ENCODE measurements at regions not wholly inside any gene's neighbourhood (a gene's known extent, or its start where the extent isn't known, plus 50 kb on each side); places are given as distances from the start of the nearest gene placed in this dataset.

- no peaks in the 10 kb centered on the region for H3K9me3 Mint-ChIP-seq
- no peak for DNase-seq
- no peak overlapping the region for H3K4me3 ChIP-seq (ENCODE audit: low read length)
- peaks cover 5 to 8% of the 10 kb centered on the region in 2 donors for H3K27me3 Mint-ChIP-seq
- H3K27ac ChIP-seq (ENCODE audit: low read depth, low read length) = no peak overlapping the region
- H3K27ac Mint-ChIP-seq = no peak overlapping the region
- no peaks in the 10 kb centered on the region for H3K9me3 ChIP-seq (ENCODE audit: low read length)
- H3K36me3 ChIP-seq (ENCODE audit: insufficient read depth, low read length) = no peaks in the 10 kb centered on the region
- H3K36me3 Mint-ChIP-seq = peaks cover 0 to 2% (median 0%) of the 10 kb centered on the region in 3 donors
- no peaks in the 10 kb centered on the region for H3K4me1 ChIP-seq (ENCODE audit: insufficient read depth, low read length)
- no peaks in the 10 kb centered on the region for H3K4me1 Mint-ChIP-seq
- ChIA-PET POLR2A (no interaction called here), CTCF (no interaction called here)
- no peak overlapping the region for H3K4me3 Mint-ChIP-seq
- H3K27me3 ChIP-seq (ENCODE audit: insufficient read depth, low read length, poor library complexity, severe bottlenecking) = no peaks in the 10 kb centered on the region
Observed at GRCh38 chr9:87286506-87286905, 211.2 kb upstream of the DAPK1 start.

- no peaks in the 10 kb centered on the region for H3K36me3 ChIP-seq (ENCODE audit: insufficient read depth, low read length)
- H3K4me1 ChIP-seq (ENCODE audit: insufficient read depth, low read length) = no peaks in the 10 kb centered on the region
- H3K27ac ChIP-seq (ENCODE audit: low read depth, low read length) = no peak overlapping the region
- H3K27me3 ChIP-seq (ENCODE audit: insufficient read depth, low read length, poor library complexity, severe bottlenecking) = no peaks in the 10 kb centered on the region
- no peak overlapping the region for H3K4me3 ChIP-seq (ENCODE audit: low read length)
- ChIA-PET POLR2A (interaction anchor here (0.6 kb wide), 1 partner anchor 142 kb away, joined by 3 read pairs; no protein-coding TSS in a partner anchor), CTCF (no interaction called here)
- Mint-ChIP-seq H3K9me3 (peaks cover 0 to 3% (median 0%) of the 10 kb centered on the region in 5 donors), H3K4me3 (no peak overlapping the region), H3K4me1 (no peaks in the 10 kb centered on the region), H3K36me3 (peaks cover 0 to 5% (median 0%) of the 10 kb centered on the region in 3 donors), H3K27me3 (peaks cover 0 to 11% of the 10 kb centered on the region in 2 donors), H3K27ac (no peak overlapping the region)
- H3K9me3 ChIP-seq (ENCODE audit: low read length) = no peaks in the 10 kb centered on the region
- no peak for DNase-seq
Observed at GRCh38 chr9:87290241-87291052, 207.2 kb upstream of the DAPK1 start.

GRCh38 chr9:87292449-87293191 is 205.0 kb upstream of the DAPK1 start:
- DNase-seq = no peak
- POLR2A ChIA-PET = no interaction called here
- Histone ChIP-seq H3K27me3 (ENCODE audit: insufficient read depth, low read length, poor library complexity, severe bottlenecking) (no peaks in the 10 kb centered on the region), H3K27ac (ENCODE audit: low read depth, low read length) (no peak overlapping the region), H3K36me3 (ENCODE audit: insufficient read depth, low read length) (no peaks in the 10 kb centered on the region), H3K4me1 (ENCODE audit: insufficient read depth, low read length) (no peaks in the 10 kb centered on the region), H3K9me3 (ENCODE audit: low read length) (no peaks in the 10 kb centered on the region), H3K4me3 (ENCODE audit: low read length) (no peak overlapping the region)
- Mint-ChIP-seq H3K27me3 (peaks cover 0 to 10% of the 10 kb centered on the region in 2 donors), H3K4me3 (no peak overlapping the region), H3K9me3 (peaks cover 0 to 3% (median 0%) of the 10 kb centered on the region in 5 donors), H3K4me1 (no peaks in the 10 kb centered on the region), H3K27ac (no peak overlapping the region), H3K36me3 (peaks cover 0 to 5% (median 0%) of the 10 kb centered on the region in 3 donors)
- CTCF ChIA-PET = no interaction called here

GRCh38 chr9:87294126-87294525 is 203.5 kb upstream of the DAPK1 start:
- Mint-ChIP-seq H3K4me3 (no peak overlapping the region), H3K9me3 (peaks cover 0 to 3% (median 0%) of the 10 kb centered on the region in 5 donors), H3K4me1 (no peaks in the 10 kb centered on the region), H3K27ac (no peak overlapping the region), H3K36me3 (peaks cover 0 to 5% (median 0%) of the 10 kb centered on the region in 3 donors), H3K27me3 (peaks cover 0 to 8% of the 10 kb centered on the region in 2 donors)
- Histone ChIP-seq H3K9me3 (ENCODE audit: low read length) (no peaks in the 10 kb centered on the region), H3K27ac (ENCODE audit: low read depth, low read length) (no peak overlapping the region), H3K4me3 (ENCODE audit: low read length) (no peak overlapping the region), H3K36me3 (ENCODE audit: insufficient read depth, low read length) (no peaks in the 10 kb centered on the region), H3K4me1 (ENCODE audit: insufficient read depth, low read length) (no peaks in the 10 kb centered on the region), H3K27me3 (ENCODE audit: insufficient read depth, low read length, poor library complexity, severe bottlenecking) (no peaks in the 10 kb centered on the region)
- no peak for DNase-seq
- POLR2A ChIA-PET = no interaction called here
- CTCF ChIA-PET = no interaction called here

DNA sequence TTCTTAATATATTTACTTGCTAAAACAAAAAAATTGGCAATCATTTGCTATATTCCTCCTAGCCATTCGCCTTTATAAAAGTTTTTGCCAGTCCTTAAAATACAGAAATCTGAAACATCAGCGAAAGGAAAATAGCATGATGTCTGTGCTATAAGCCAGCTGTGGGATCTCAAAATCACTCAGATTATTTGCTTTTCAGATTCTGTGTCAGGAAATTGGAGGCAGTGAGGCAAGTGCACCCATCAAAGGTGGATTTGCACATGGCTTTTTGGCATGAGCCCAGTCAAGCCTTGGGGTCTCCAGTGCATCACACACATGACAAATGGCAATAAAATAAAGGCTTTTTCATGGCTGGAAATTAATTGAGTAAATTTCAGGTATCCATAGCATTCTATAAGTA is 196.8 kb upstream of the DAPK1 start:
- Mint-ChIP-seq H3K4me1 (no peaks in the 10 kb centered on the region), H3K27me3 (peaks cover 0 to 6% of the 10 kb centered on the region in 2 donors), H3K27ac (no peak overlapping the region), H3K4me3 (no peak overlapping the region), H3K9me3 (peaks cover 0 to 3% (median 0%) of the 10 kb centered on the region in 5 donors), H3K36me3 (no peaks in the 10 kb centered on the region)
- POLR2A ChIA-PET = no interaction called here
- Histone ChIP-seq H3K4me1 (ENCODE audit: insufficient read depth, low read length) (no peaks in the 10 kb centered on the region), H3K4me3 (ENCODE audit: low read length) (no peak overlapping the region), H3K27me3 (ENCODE audit: insufficient read depth, low read length, poor library complexity, severe bottlenecking) (no peaks in the 10 kb centered on the region), H3K36me3 (ENCODE audit: insufficient read depth, low read length) (no peaks in the 10 kb centered on the region), H3K27ac (ENCODE audit: low read depth, low read length) (no peak overlapping the region), H3K9me3 (ENCODE audit: low read length) (no peaks in the 10 kb centered on the region)
- no peak for DNase-seq
- CTCF ChIA-PET = no interaction called here

DNA sequence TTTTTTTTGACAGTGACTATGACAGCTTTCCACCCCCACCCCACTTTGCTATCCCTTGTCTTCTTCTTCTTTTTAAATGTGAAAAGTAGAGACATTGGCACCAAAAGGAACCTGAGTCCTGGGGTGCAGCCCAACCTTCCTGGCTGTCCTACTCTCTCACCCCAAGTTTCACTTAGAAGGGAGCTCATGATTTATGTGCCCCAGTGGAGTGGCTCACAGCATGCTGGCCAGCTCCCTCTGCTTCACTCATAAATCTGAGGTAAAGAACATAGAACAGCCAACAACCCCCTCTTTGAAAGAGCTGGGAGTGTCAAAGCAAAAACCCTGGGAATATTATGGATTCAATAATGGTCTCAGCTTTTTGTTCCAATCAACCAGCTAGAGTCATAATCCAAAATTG is 196.3 kb upstream of the DAPK1 start:
- H3K9me3 Mint-ChIP-seq = peaks cover 0 to 3% (median 0%) of the 10 kb centered on the region in 5 donors
- Histone ChIP-seq H3K27me3 (ENCODE audit: insufficient read depth, low read length, poor library complexity, severe bottlenecking) (no peaks in the 10 kb centered on the region), H3K9me3 (ENCODE audit: low read length) (no peaks in the 10 kb centered on the region), H3K4me3 (ENCODE audit: low read length) (no peak overlapping the region), H3K27ac (ENCODE audit: low read depth, low read length) (no peak overlapping the region), H3K4me1 (ENCODE audit: insufficient read depth, low read length) (no peaks in the 10 kb centered on the region), H3K36me3 (ENCODE audit: insufficient read depth, low read length) (no peaks in the 10 kb centered on the region)
- ChIA-PET POLR2A (no interaction called here), CTCF (no interaction called here)
- H3K36me3 Mint-ChIP-seq = no peaks in the 10 kb centered on the region
- DNase-seq = no peak
- peaks cover 0 to 6% of the 10 kb centered on the region in 2 donors for H3K27me3 Mint-ChIP-seq
- H3K4me1 Mint-ChIP-seq = no peaks in the 10 kb centered on the region
- no peak overlapping the region for H3K4me3 Mint-ChIP-seq
- H3K27ac Mint-ChIP-seq = no peak overlapping the region

GRCh38 chr9:87305151-87305550 is 192.5 kb upstream of the DAPK1 start:
- no peaks in the 10 kb centered on the region for H3K36me3 Mint-ChIP-seq
- H3K9me3 ChIP-seq (ENCODE audit: low read length) = no peaks in the 10 kb centered on the region
- ChIA-PET CTCF (no interaction called here), POLR2A (no interaction called here)
- H3K4me3 ChIP-seq (ENCODE audit: low read length) = no peak overlapping the region
- H3K4me3 Mint-ChIP-seq = no peak overlapping the region
- H3K27me3 ChIP-seq (ENCODE audit: insufficient read depth, low read length, poor library complexity, severe bottlenecking) = no peaks in the 10 kb centered on the region
- no peak overlapping the region for H3K27ac Mint-ChIP-seq
- peaks cover 0 to 7% of the 10 kb centered on the region in 2 donors for H3K27me3 Mint-ChIP-seq
- no peaks in the 10 kb centered on the region for H3K4me1 ChIP-seq (ENCODE audit: insufficient read depth, low read length)
- H3K9me3 Mint-ChIP-seq = no peaks in the 10 kb centered on the region
- no peaks in the 10 kb centered on the region for H3K36me3 ChIP-seq (ENCODE audit: insufficient read depth, low read length)
- DNase-seq = no peak
- H3K27ac ChIP-seq (ENCODE audit: low read depth, low read length) = no peak overlapping the region
- H3K4me1 Mint-ChIP-seq = peaks cover 0 to 6% (median 0%) of the 10 kb centered on the region in 3 donors

- no peaks in the 10 kb centered on the region for H3K9me3 ChIP-seq (ENCODE audit: low read length)
- peaks cover 4 to 12% (median 4%) of the 10 kb centered on the region in 3 donors for H3K4me1 Mint-ChIP-seq
- H3K27ac Mint-ChIP-seq = no peak overlapping the region
- no peak overlapping the region for H3K4me3 Mint-ChIP-seq
- H3K9me3 Mint-ChIP-seq = no peaks in the 10 kb centered on the region
- H3K27me3 ChIP-seq (ENCODE audit: insufficient read depth, low read length, poor library complexity, severe bottlenecking) = no peaks in the 10 kb centered on the region
- H3K27ac ChIP-seq (ENCODE audit: low read depth, low read length) = no peak overlapping the region
- H3K36me3 ChIP-seq (ENCODE audit: insufficient read depth, low read length) = no peaks in the 10 kb centered on the region
- no peak for DNase-seq
- ChIA-PET POLR2A (no interaction called here), CTCF (no interaction called here)
- no peaks in the 10 kb centered on the region for H3K4me1 ChIP-seq (ENCODE audit: insufficient read depth, low read length)
- H3K4me3 ChIP-seq (ENCODE audit: low read length) = no peak overlapping the region
- peaks cover 0 to 7% of the 10 kb centered on the region in 2 donors for H3K27me3 Mint-ChIP-seq
- H3K36me3 Mint-ChIP-seq = no peaks in the 10 kb centered on the region
Observed at GRCh38 chr9:87306006-87306405, 191.7 kb upstream of the DAPK1 start.
